PFSK-1 (cell line): ENCODE measurements at regions not wholly inside any gene's neighbourhood (a gene's known extent, or its start where the extent isn't known, plus 50 kb on each side); places are given as distances from the start of the nearest gene placed in this dataset.

Source experiments
- FOXP2 ChIP-seq: optimal IDR thresholded peaks from 2 replicates; pipeline ENCODE3; 2011; ENCODE audit warnings: borderline replicate concordance, control low read depth, inconsistent platforms; ENCODE audit not compliant: insufficient read depth; ENCODE audit errors: extremely low read length, extremely low read depth
- POLR2AphosphoS5 ChIP-seq: IDR thresholded peaks from 2 replicates; pipeline ENCODE4 v1.6.1; 2012; ENCODE audit warnings: low read depth, mild to moderate bottlenecking, control low read depth, low read length, moderate library complexity
- SIN3A ChIP-seq: IDR thresholded peaks from 2 replicates; pipeline ENCODE4 v1.6.1; 2012; ENCODE audit warnings: mild to moderate bottlenecking, low read length, moderate library complexity, borderline replicate concordance; ENCODE audit not compliant: insufficient read depth
- TAF1 ChIP-seq: IDR thresholded peaks from 2 replicates; pipeline ENCODE4 v1.6.1; 2012; ENCODE audit warnings: low read length, control low read depth, borderline replicate concordance; ENCODE audit not compliant: insufficient read depth
- TF ChIP-seq, protein P1 (sequence below), 2 experiments: IDR thresholded peaks; 2 replicates each; pipeline versions ENCODE4 v1.6.1 to v1.8.0; 2011 to 2012; ENCODE audit warnings: low read depth in 2 of 2, low read length in 2 of 2, control low read depth in 1 of 2, inconsistent platforms in 1 of 2, mild to moderate bottlenecking in 1 of 2, moderate library complexity in 1 of 2; ENCODE audit not compliant: insufficient read depth in 1 of 2

- TF ChIP-seq POLR2AphosphoS5 (no peak), FOXP2 (no peak), TAF1 (no peak), SIN3A (no peak)
- TF ChIP-seq, protein P1, sequence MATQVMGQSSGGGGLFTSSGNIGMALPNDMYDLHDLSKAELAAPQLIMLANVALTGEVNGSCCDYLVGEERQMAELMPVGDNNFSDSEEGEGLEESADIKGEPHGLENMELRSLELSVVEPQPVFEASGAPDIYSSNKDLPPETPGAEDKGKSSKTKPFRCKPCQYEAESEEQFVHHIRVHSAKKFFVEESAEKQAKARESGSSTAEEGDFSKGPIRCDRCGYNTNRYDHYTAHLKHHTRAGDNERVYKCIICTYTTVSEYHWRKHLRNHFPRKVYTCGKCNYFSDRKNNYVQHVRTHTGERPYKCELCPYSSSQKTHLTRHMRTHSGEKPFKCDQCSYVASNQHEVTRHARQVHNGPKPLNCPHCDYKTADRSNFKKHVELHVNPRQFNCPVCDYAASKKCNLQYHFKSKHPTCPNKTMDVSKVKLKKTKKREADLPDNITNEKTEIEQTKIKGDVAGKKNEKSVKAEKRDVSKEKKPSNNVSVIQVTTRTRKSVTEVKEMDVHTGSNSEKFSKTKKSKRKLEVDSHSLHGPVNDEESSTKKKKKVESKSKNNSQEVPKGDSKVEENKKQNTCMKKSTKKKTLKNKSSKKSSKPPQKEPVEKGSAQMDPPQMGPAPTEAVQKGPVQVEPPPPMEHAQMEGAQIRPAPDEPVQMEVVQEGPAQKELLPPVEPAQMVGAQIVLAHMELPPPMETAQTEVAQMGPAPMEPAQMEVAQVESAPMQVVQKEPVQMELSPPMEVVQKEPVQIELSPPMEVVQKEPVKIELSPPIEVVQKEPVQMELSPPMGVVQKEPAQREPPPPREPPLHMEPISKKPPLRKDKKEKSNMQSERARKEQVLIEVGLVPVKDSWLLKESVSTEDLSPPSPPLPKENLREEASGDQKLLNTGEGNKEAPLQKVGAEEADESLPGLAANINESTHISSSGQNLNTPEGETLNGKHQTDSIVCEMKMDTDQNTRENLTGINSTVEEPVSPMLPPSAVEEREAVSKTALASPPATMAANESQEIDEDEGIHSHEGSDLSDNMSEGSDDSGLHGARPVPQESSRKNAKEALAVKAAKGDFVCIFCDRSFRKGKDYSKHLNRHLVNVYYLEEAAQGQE (IDR thresholded peaks at IDR 0.05; ENCODE audit: insufficient read depth in 1 of 2, low read depth in 2 of 2, low read length in 2 of 2) = no peak
Observed at GRCh38 chr6:156046268-156046665, 590.6 kb upstream of the NOX3 start.

DNA sequence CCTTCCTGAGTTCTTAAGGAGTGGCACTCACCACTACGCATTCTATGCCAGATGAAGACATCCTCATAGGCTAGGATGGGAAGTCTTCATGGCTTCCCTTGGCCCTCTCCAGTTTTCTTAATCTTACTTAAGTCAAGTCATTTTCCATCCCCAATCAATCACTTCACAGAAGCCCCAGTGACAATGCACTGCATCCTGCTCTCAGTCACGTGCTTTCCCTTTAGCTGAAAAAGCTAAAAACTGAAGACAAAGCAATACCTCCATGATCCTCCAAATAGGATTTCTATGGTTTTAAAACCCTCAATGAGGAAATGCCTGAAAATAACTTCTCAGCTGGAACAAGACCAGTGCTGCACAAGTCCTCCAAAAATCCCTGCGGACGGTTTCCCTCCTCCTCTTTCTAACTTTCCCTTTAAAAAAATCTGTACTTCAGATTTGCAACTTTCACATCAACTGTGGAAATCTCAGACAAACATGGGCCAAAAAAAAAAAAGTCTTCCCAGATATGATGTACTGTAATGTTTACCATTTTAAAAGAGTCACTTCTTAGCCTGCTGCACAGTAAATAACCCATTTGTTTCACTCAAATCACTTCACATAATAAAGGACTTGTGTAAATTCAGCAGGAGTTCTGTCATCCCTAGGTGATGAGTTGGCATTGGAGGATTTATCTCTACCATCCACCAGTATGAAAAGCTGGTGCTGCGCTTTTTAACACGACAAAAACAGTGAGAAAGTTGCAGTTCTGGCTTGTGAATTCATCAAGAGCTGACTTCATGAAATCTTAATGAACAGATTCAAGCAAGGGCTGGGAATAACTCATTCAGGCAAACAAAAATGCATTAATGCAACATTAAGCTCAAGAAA, 590.0 kb upstream of the NOX3 start:
- TF ChIP-seq TAF1 (no peak), FOXP2 (no peak), POLR2AphosphoS5 (no peak), SIN3A (no peak)
- TF ChIP-seq, protein P1 (IDR thresholded peaks at IDR 0.05; ENCODE audit: insufficient read depth in 1 of 2, low read depth in 2 of 2, low read length in 2 of 2) = no peak

- TF ChIP-seq TAF1 (no peak), POLR2AphosphoS5 (no peak), SIN3A (no peak), FOXP2 (no peak)
- TF ChIP-seq, protein P1 (IDR thresholded peaks at IDR 0.05; ENCODE audit: insufficient read depth in 1 of 2, low read depth in 2 of 2, low read length in 2 of 2) = no peak
Observed at GRCh38 chr6:156033598-156033997, 578.0 kb upstream of the NOX3 start.

GRCh38 chr6:156031516-156031915, 575.9 kb upstream of the NOX3 start:
- TF ChIP-seq FOXP2 = no peak
- TF ChIP-seq, protein P1 (IDR thresholded peaks at IDR 0.05; ENCODE audit: insufficient read depth in 1 of 2, low read depth in 2 of 2, low read length in 2 of 2) = no peak
- TF ChIP-seq SIN3A = no peak
- TF ChIP-seq POLR2AphosphoS5 = no peak
- no peak for TF ChIP-seq TAF1
